HFF-Myc (cell line): ENCODE measurements at regions not wholly inside any gene's neighbourhood (a gene's known extent, or its start where the extent isn't known, plus 50 kb on each side); places are given as distances from the start of the nearest gene placed in this dataset.

ENCODE experiments used
- DNase-seq: peaks from one replicate; pipeline ENCODE4 v3.0.0-alpha.2; 2011; ENCODE audit warnings: low read depth; ENCODE audit errors: extremely low read depth
- H3K4me3 ChIP-seq: replicated peaks from 2 replicates; pipeline ENCODE4 v1.5.1; 2011; ENCODE audit warnings: low read depth, mild to moderate bottlenecking, control low read depth, low read length
- TF ChIP-seq, protein P1 (sequence below): IDR thresholded peaks from 2 replicates; pipeline ENCODE4 v1.5.1; 2012; ENCODE audit warnings: mild to moderate bottlenecking, low read depth, low read length, control low read depth; ENCODE audit errors: missing control alignments

DNA sequence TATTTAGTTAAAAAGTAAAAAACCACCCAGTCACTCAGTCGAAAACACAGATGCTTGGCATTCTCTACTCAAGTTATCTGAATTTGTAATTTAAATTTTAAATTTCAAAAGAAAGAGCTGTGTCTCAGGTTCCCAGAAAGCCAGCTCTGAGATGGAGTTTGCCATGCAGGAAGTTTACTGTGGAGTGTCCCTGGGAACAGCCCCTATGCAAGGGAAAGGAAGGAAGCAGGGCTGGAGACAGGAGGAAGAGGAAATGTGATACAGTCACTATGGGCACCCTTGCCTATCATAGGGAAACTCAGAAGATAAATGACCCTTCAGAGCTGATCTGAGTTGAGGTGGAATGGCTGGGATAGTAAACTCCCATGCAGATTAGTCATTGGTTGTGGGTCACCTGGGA lies 408.8 kb upstream of the ACTBL2 start:
- DNase-seq: no peak
- H3K4me3 ChIP-seq: no peak overlapping the region
- TF ChIP-seq, protein P1, sequence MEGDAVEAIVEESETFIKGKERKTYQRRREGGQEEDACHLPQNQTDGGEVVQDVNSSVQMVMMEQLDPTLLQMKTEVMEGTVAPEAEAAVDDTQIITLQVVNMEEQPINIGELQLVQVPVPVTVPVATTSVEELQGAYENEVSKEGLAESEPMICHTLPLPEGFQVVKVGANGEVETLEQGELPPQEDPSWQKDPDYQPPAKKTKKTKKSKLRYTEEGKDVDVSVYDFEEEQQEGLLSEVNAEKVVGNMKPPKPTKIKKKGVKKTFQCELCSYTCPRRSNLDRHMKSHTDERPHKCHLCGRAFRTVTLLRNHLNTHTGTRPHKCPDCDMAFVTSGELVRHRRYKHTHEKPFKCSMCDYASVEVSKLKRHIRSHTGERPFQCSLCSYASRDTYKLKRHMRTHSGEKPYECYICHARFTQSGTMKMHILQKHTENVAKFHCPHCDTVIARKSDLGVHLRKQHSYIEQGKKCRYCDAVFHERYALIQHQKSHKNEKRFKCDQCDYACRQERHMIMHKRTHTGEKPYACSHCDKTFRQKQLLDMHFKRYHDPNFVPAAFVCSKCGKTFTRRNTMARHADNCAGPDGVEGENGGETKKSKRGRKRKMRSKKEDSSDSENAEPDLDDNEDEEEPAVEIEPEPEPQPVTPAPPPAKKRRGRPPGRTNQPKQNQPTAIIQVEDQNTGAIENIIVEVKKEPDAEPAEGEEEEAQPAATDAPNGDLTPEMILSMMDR: no peak

- TF ChIP-seq, protein P1: peak; percentile 35
- DNase-seq: peak; percentile 49
- no peak overlapping the region for H3K4me3 ChIP-seq
Measured at GRCh38 chr5:57889558-57889957, 406.9 kb upstream of the ACTBL2 start.

DNA sequence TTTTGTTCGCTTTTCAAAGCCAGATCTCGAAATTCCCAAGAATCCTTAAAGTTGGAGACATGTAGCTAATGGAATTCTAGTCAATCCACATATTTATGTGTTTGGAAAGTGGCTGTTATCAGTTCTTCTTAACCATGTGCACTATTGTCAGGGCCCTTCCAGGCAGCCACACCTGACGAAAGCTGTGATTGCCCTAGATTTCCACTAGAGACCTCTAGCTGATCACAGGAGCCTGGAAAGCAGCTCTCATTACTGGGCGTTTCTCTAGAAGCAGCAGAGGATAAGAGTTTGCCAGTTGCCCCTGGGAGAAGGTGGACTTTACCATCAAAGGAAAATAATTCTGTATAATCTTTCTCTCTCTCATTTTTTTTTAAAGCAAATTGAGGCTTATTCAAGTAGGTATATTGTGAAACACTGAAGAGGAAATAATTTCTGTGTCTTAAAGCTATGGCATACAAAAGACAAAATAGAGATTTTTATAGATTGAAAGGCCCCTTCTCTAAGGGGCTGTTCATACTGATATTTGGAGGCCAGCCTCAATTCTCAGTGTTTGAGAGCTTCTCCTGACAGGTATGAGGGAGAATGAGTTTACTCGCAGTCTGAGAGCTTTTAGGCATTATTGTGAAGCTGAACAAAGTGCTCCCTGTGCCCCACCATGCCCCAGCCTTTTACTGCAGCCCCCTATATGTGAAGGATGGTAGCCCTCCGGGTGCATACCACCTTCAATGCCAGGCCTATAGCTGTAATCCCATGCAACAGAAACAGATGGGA lies 405.4 kb upstream of the ACTBL2 start:
- H3K4me3 ChIP-seq: no peak overlapping the region
- TF ChIP-seq, protein P1: peak; percentile 58
- DNase-seq: no peak

DNA sequence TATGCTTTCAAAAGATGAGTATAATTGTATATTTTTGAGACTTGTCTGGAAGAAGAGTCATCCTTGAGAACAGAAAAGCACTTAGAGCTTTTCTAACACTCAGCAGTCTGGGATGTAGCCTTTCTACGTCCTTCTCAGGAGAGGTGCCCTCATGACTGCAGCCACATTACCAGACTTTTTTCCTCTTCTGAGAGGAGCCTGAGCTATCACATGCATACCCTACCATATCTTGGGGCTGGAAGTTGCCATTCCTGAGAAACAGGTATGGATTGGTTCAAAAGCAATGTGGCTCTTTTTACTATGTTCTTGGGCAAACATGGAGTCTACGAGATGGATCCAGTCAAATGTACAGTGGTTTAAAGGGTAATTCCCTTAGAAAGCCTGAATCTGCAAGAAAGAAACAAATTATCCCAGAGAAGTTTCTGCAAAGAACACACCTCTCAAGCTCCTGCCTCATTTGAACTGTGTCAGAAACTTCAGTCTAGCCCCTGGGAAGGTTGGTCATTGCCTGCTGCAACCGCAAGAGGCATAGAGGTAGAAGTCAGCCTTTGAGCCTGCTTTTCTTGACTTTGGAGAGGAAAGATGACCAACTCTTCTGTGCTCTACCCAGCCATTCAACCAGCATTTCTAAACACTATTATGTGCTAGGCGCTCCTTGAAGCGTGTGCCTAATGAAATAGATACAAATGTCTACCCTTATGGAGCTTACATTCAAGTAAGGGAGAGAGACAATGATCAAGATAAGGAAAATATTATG lies 401.9 kb upstream of the ACTBL2 start:
- TF ChIP-seq, protein P1: no peak
- DNase-seq: no peak
- no peak overlapping the region for H3K4me3 ChIP-seq

- TF ChIP-seq, protein P1: no peak
- H3K4me3 ChIP-seq: no peak overlapping the region
- no peak for DNase-seq
Measured at GRCh38 chr5:57880216-57880615, 397.6 kb upstream of the ACTBL2 start.

GRCh38 chr5:57878301-57878722 lies 395.7 kb upstream of the ACTBL2 start:
- no peak for DNase-seq
- H3K4me3 ChIP-seq: no peak overlapping the region
- TF ChIP-seq, protein P1: no peak
